Activated B cell treated with CpG ODN at 0.5 μM for 24 hours (primary cell): ENCODE measurements at regions not wholly inside any gene's neighbourhood (a gene's known extent, or its start where the extent isn't known, plus 50 kb on each side); places are given as distances from the start of the nearest gene placed in this dataset.

Source experiments
- ATAC-seq: fragments of 200-7000 bp; cut with Tn5 transposase; one replicate; pipeline ENCODE4 v1.10.0; 2021; ENCODE audit warnings: low read depth, mild to moderate bottlenecking, moderate library complexity
- CTCF ChIA-PET: fragments of 350-600 bp; sonication (Branson Sonifier 250); formaldehyde crosslinking; loops from one replicate; lab custom pipeline; 2021; ENCODE audit warnings: antibody characterized with exemption; lab: Charles Lee
- POLR2A ChIA-PET: fragments of 350-600 bp; sonication (Branson Sonifier 250); formaldehyde crosslinking; loops from one replicate; lab custom pipeline; 2021; ENCODE audit warnings: antibody characterized with exemption; lab: Charles Lee
- DNase-seq: peaks from one replicate; pipeline ENCODE4 v3.0.0; 2022
- H3K27ac Mint-ChIP-seq: one replicate; pipeline ENCODE4 v1.8.0; 2020; ENCODE audit warnings: mixed read lengths
- H3K27me3 Mint-ChIP-seq: one replicate; pipeline ENCODE4 v1.8.0; 2021; ENCODE audit warnings: mixed read lengths
- H3K36me3 Mint-ChIP-seq: one replicate; pipeline ENCODE4 v1.8.0; 2021; ENCODE audit warnings: low read depth, mixed read lengths
- H3K4me1 Mint-ChIP-seq: one replicate; pipeline ENCODE4 v1.8.0; 2021; ENCODE audit warnings: mixed read lengths
- H3K4me3 Mint-ChIP-seq: one replicate; pipeline ENCODE4 v1.8.0; 2020; ENCODE audit warnings: mild to moderate bottlenecking, mixed read lengths
- H3K9me3 Mint-ChIP-seq: one replicate; pipeline ENCODE4 v1.8.0; 2020; ENCODE audit warnings: mixed read lengths
- intact Hi-C: fragments of 100-400 bp; cut with micrococcal nuclease; formaldehyde crosslinking; loops from one replicate; pipeline ENCODE4 v1.15.1; 2024
- TF ChIP-seq, protein P1 (sequence below): fragments of 200-600 bp; IDR thresholded peaks from one replicate; pipeline ENCODE4 v1.8.0; 2022; ENCODE audit warnings: antibody characterized with exemption, mild to moderate bottlenecking

GRCh38 chr13:74202129-74202813 is 68.1 kb upstream of the KLF12 start:
- H3K27me3 Mint-ChIP-seq, result peaks cover 10% of the 10 kb centered on the region
- H3K36me3 Mint-ChIP-seq, result no peaks in the 10 kb centered on the region
- ChIA-PET CTCF (no interaction called here), POLR2A (no interaction called here)
- no peak for DNase-seq
- intact Hi-C loops, result no loop called here
- no peaks in the 10 kb centered on the region for H3K4me1 Mint-ChIP-seq
- no peak overlapping the region for H3K27ac Mint-ChIP-seq
- no peak for ATAC-seq
- H3K4me3 Mint-ChIP-seq, result no peak overlapping the region
- H3K9me3 Mint-ChIP-seq, result no peaks in the 10 kb centered on the region
- TF ChIP-seq, protein P1, sequence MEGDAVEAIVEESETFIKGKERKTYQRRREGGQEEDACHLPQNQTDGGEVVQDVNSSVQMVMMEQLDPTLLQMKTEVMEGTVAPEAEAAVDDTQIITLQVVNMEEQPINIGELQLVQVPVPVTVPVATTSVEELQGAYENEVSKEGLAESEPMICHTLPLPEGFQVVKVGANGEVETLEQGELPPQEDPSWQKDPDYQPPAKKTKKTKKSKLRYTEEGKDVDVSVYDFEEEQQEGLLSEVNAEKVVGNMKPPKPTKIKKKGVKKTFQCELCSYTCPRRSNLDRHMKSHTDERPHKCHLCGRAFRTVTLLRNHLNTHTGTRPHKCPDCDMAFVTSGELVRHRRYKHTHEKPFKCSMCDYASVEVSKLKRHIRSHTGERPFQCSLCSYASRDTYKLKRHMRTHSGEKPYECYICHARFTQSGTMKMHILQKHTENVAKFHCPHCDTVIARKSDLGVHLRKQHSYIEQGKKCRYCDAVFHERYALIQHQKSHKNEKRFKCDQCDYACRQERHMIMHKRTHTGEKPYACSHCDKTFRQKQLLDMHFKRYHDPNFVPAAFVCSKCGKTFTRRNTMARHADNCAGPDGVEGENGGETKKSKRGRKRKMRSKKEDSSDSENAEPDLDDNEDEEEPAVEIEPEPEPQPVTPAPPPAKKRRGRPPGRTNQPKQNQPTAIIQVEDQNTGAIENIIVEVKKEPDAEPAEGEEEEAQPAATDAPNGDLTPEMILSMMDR, result no peak

DNA sequence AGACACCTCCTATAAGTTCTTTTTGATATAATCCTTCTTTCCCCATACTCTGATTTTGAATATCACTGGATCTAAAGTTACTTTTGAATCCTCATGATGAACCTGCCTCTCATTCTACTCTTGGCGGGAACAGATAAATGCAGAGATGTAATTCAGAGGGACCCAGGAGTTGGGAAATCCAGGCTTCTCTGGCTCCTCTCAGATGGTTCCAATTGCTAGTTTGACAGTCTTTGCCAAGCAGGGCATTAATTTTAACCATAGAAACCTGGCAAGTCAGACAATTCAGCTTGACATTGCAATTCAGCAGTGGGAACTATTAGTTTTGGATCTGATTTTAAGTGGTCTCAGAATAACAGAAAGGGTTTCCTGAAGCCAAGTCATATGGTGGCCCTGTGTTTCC is 67.3 kb upstream of the KLF12 start:
- no peaks in the 10 kb centered on the region for H3K9me3 Mint-ChIP-seq
- H3K27me3 Mint-ChIP-seq, result peaks cover 10% of the 10 kb centered on the region
- POLR2A ChIA-PET, result no interaction called here
- H3K27ac Mint-ChIP-seq, result no peak overlapping the region
- no peak overlapping the region for H3K4me3 Mint-ChIP-seq
- TF ChIP-seq, protein P1, result no peak
- H3K36me3 Mint-ChIP-seq, result no peaks in the 10 kb centered on the region
- no peak for DNase-seq
- intact Hi-C loops, result no loop called here
- H3K4me1 Mint-ChIP-seq, result no peaks in the 10 kb centered on the region
- no peak for ATAC-seq
- CTCF ChIA-PET, result no interaction called here

GRCh38 chr13:74200081-74200480 is 65.9 kb upstream of the KLF12 start:
- DNase-seq, result no peak
- intact Hi-C loops, result no loop called here
- CTCF ChIA-PET, result no interaction called here
- H3K4me1 Mint-ChIP-seq, result no peaks in the 10 kb centered on the region
- TF ChIP-seq, protein P1, result no peak
- peaks cover 10% of the 10 kb centered on the region for H3K27me3 Mint-ChIP-seq
- no peak overlapping the region for H3K4me3 Mint-ChIP-seq
- no peak for ATAC-seq
- no peaks in the 10 kb centered on the region for H3K9me3 Mint-ChIP-seq
- no peak overlapping the region for H3K27ac Mint-ChIP-seq
- H3K36me3 Mint-ChIP-seq, result no peaks in the 10 kb centered on the region
- POLR2A ChIA-PET, result no interaction called here

DNA sequence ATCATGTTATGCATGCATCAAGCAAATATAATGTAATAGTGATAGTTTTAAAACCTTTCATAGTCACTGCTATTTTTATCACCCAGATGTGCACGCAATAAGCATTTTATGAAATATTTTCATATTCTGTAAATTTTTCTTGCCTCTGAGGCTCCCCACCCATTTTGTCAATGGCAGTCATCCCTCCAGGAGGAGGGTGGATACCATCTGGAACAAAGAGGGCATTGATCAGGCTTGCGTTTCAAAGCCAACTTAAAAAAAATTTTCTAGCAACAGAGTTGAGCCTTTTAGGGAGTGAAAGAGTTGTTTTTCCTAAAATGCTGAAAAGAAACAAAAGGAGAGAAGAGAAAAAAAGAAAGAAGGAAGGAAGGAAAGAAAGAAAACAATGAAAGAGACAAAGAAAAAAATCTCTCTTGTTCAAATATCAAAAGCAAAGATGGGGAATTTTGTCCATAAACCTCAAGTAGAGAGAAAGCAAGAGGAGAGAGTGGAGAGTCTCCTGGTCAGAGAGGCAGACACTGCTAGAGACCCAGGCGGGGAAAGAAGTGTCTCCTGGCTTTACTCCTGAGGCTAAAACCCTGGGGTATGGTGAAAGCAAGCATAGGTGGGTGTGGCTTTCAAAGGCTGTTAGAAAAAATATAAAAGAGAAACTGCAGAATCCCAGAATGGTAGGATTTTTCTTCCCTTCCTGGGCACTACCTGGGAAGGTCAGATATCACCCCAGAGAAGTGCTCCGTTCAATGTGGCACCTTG is 63.6 kb upstream of the KLF12 start:
- Mint-ChIP-seq H3K27me3 (peaks cover 6% of the 10 kb centered on the region), H3K36me3 (no peaks in the 10 kb centered on the region), H3K4me3 (no peak overlapping the region), H3K9me3 (no peaks in the 10 kb centered on the region), H3K4me1 (no peaks in the 10 kb centered on the region), H3K27ac (no peak overlapping the region)
- ATAC-seq (no peak), DNase-seq (no peak)
- ChIA-PET POLR2A (no interaction called here), CTCF (no interaction called here)
- intact Hi-C loops, result no loop called here
- TF ChIP-seq, protein P1, result no peak

GRCh38 chr13:74194846-74195245 is 60.6 kb upstream of the KLF12 start:
- POLR2A ChIA-PET, result no interaction called here
- H3K9me3 Mint-ChIP-seq, result no peaks in the 10 kb centered on the region
- H3K27ac Mint-ChIP-seq, result no peak overlapping the region
- no peak for ATAC-seq
- CTCF ChIA-PET, result interaction anchor here (0.6 kb wide), 1 partner anchor 208 kb away, joined by 4 read pairs; no protein-coding TSS in a partner anchor
- H3K27me3 Mint-ChIP-seq, result peaks cover 3% of the 10 kb centered on the region
- H3K4me3 Mint-ChIP-seq, result no peak overlapping the region
- no peak for DNase-seq
- TF ChIP-seq, protein P1, result no peak
- no peaks in the 10 kb centered on the region for H3K36me3 Mint-ChIP-seq
- H3K4me1 Mint-ChIP-seq, result no peaks in the 10 kb centered on the region
- intact Hi-C loops, result no loop called here
